ENCODE measurements at regions not wholly inside any gene's neighbourhood (a gene's known extent, or its start where the extent isn't known, plus 50 kb on each side); places are given as distances from the start of the nearest gene placed in this dataset.

GRCh38 chr4:36551697-36552214 is 270.3 kb downstream of the DTHD1 start:
- Histone ChIP-seq H3K36me3 (ENCODE audit: low read depth) (no peaks in the 10 kb centered on the region), H3K4me1 (replicated peaks; ENCODE audit: insufficient read depth) (no peaks in the 10 kb centered on the region), H3K4me3 (no peak overlapping the region), H3K9me3 (ENCODE audit: insufficient read depth, low read depth) (no peaks in the 10 kb centered on the region), H2AFZ (no peak overlapping the region), H3K27ac (no peak overlapping the region), H3K79me2 (ENCODE audit: low read depth) (no peaks in the 10 kb centered on the region), H3K27me3 (ENCODE audit: insufficient read depth, low read depth) (no peaks in the 10 kb centered on the region), H3K4me2 (no peak overlapping the region), H4K20me1 (ENCODE audit: insufficient read depth) (no peaks in the 10 kb centered on the region), H3K9me2 (ENCODE audit: insufficient read depth) (no peaks in the 10 kb centered on the region), H3F3A (ENCODE audit: insufficient read depth, low read depth) (no peaks in the 10 kb centered on the region)
- DNase-seq: no peak
- ChIA-PET CTCF (no interaction called here), POLR2A (ENCODE audit: unreplicated experiment) (no interaction called here)
- no TSS peak for BruUV-seq (replicated peaks)
- intact Hi-C loops (cut with micrococcal nuclease; ENCODE audit: unreplicated experiment): no loop called here
- no peak for TF ChIP-seq CTCF (conservative IDR thresholded peaks at IDR 0.05)
- TF ChIP-seq EZH2 (IDR thresholded peaks at IDR 0.05; ENCODE audit: low read depth): no peak

DNA sequence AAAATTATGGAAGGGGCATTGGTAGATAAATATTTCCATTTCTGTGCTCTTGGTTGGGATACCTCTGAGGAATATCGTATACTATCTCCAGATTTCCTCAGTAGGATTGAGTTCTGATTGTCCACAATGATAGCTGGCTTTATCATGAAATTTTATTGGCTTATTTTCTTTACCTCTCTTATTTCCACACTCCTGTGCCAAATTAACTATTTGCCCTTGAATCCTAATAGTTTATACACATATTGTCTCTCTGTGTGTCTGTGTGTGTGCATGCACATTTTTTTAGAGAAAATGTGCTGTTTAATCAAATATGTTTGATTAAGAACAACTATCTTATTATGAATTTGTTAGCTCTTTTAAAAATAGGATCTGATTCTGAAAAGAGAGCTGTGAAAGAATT is 271.6 kb downstream of the DTHD1 start:
- BruUV-seq (replicated peaks): no TSS peak
- Histone ChIP-seq H3K4me3 (no peak overlapping the region), H3K79me2 (ENCODE audit: low read depth) (no peaks in the 10 kb centered on the region), H3K4me1 (replicated peaks; ENCODE audit: insufficient read depth) (no peaks in the 10 kb centered on the region), H4K20me1 (ENCODE audit: insufficient read depth) (no peaks in the 10 kb centered on the region), H3K9me2 (ENCODE audit: insufficient read depth) (no peaks in the 10 kb centered on the region), H3K27me3 (ENCODE audit: insufficient read depth, low read depth) (no peaks in the 10 kb centered on the region), H3K4me2 (no peak overlapping the region), H3F3A (ENCODE audit: insufficient read depth, low read depth) (no peaks in the 10 kb centered on the region), H2AFZ (no peak overlapping the region), H3K27ac (no peak overlapping the region), H3K36me3 (ENCODE audit: low read depth) (no peaks in the 10 kb centered on the region), H3K9me3 (ENCODE audit: insufficient read depth, low read depth) (no peaks in the 10 kb centered on the region)
- no peak for DNase-seq
- TF ChIP-seq EZH2 (IDR thresholded peaks at IDR 0.05; ENCODE audit: low read depth): no peak
- TF ChIP-seq CTCF (conservative IDR thresholded peaks at IDR 0.05): no peak
- intact Hi-C loops (cut with micrococcal nuclease; ENCODE audit: unreplicated experiment): no loop called here
- ChIA-PET POLR2A (ENCODE audit: unreplicated experiment) (no interaction called here), CTCF (no interaction called here)

DNA sequence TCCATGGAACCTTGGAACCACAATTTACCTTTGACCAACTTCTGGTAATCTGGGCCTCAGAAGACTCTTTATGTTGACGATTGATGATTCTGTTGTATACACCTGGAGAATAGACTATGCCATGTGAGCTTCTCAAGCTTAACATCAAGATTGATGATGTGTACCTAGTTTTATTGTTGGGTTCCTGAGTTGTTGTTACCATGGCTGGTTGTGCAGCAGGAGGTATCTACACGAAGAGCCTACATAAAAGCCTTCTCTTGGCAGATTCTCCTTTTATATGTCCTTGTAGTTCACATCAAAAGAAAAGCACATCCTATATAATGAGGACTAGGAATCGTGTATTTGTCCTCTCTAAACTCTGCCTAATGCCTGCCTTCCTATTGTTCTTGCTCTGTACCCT is 272.0 kb downstream of the DTHD1 start:
- no peaks in the 10 kb centered on the region for H3K36me3 ChIP-seq (ENCODE audit: low read depth)
- H3K9me2 ChIP-seq (ENCODE audit: insufficient read depth): no peaks in the 10 kb centered on the region
- no peaks in the 10 kb centered on the region for H4K20me1 ChIP-seq (ENCODE audit: insufficient read depth)
- no peak overlapping the region for H3K27ac ChIP-seq
- BruUV-seq (replicated peaks): no TSS peak
- H3K4me1 ChIP-seq (replicated peaks; ENCODE audit: insufficient read depth): no peaks in the 10 kb centered on the region
- no peak for DNase-seq
- H3F3A ChIP-seq (ENCODE audit: insufficient read depth, low read depth): no peaks in the 10 kb centered on the region
- POLR2A ChIA-PET (ENCODE audit: unreplicated experiment): no interaction called here
- H3K4me2 ChIP-seq: no peak overlapping the region
- H3K4me3 ChIP-seq: no peak overlapping the region
- intact Hi-C loops (cut with micrococcal nuclease; ENCODE audit: unreplicated experiment): no loop called here
- H3K27me3 ChIP-seq (ENCODE audit: insufficient read depth, low read depth): no peaks in the 10 kb centered on the region
- CTCF ChIA-PET: no interaction called here
- TF ChIP-seq CTCF (conservative IDR thresholded peaks at IDR 0.05) (no peak), EZH2 (IDR thresholded peaks at IDR 0.05; ENCODE audit: low read depth) (no peak)
- no peaks in the 10 kb centered on the region for H3K79me2 ChIP-seq (ENCODE audit: low read depth)
- H3K9me3 ChIP-seq (ENCODE audit: insufficient read depth, low read depth): no peaks in the 10 kb centered on the region
- no peak overlapping the region for H2AFZ ChIP-seq

Measured in PC-9 (cell line).